Medulla oblongata (tissue), 1 donor: ENCODE measurements at regions not wholly inside any gene's neighbourhood (a gene's known extent, or its start where the extent isn't known, plus 50 kb on each side); places are given as distances from the start of the nearest gene placed in this dataset.
"Not testable (repeated sequence)": the region's sequence is repeated elsewhere in the genome, so short reads cannot be mapped to it uniquely, and the experiment has no call there.

Source experiments
- DNase-seq: peaks from one replicate; pipeline ENCODE4 v3.0.0-alpha.2; 2015; ENCODE audit errors: extremely low spot score

GRCh38 chr18:10085416-10085815 lies 171.6 kb downstream of the VAPA start:
- no peak for DNase-seq

GRCh38 chr18:10085876-10086275 lies 172.1 kb downstream of the VAPA start:
- DNase-seq: no peak

- no peak for DNase-seq
Measured at GRCh38 chr18:10086458-10087210, 172.8 kb downstream of the VAPA start.

DNA sequence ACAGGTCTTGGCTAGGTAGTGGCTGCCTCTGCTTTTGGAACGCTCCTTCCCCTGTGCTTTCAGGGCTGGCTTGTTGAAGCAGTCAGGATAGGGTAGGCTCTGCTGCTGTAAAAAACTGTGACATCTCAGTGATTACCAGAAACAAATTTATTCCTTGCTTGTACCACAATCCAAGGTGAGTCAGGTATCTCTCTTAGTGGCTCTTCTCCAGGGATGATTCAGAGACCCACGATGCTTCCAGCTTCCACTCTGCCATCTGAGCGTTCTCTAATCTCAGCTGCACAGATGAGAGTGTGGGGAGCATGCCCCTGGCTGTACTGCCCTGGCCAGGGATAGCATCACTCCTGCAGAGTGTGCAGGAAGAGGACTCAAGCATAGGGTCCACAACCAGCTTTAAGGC lies 174.9 kb downstream of the VAPA start:
- no peak for DNase-seq

GRCh38 chr18:10089881-10090280 lies 176.1 kb downstream of the VAPA start:
- DNase-seq: no peak

DNA sequence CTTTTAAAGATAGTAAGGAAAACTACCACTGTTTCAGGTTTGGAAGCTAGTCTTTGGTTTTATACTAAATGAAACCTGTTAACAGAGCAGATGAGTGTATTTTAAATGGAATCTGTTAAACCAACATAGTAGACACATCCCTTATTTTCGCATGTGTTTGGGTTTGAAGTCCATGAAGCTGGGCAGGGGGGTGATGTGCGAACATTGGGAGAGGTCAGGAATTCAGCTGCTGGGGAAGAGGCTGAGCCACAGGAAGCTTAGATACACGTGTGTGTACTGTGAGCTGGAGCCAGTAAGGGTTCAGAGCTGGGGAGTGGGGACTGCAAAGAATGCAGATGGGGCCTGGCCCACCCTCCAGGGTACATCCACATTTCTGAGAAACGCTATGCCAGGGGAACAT lies 176.9 kb downstream of the VAPA start:
- DNase-seq: no peak

- no peak for DNase-seq
Measured at GRCh38 chr18:10093445-10093844, 179.6 kb downstream of the VAPA start.

DNA sequence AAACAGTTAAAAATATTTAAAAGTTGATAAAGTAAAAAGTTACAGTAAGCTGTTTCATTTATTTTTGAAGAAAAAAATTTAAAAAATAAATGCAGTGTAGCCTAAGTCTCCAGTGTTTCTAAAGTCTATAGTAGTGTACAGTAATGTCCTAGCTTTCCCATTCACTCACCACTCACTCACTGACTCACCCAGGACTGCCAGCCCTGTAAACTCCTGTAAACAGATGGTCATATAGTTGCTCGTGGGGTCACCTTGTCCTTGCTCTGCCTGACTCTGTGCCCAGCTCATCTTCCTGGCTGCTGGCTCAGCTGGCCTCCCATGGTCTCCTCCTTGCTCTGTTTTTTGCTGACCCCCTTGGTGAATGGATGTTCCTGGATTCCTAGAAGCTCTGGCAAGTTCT lies 180.3 kb downstream of the VAPA start:
- no peak for DNase-seq

DNA sequence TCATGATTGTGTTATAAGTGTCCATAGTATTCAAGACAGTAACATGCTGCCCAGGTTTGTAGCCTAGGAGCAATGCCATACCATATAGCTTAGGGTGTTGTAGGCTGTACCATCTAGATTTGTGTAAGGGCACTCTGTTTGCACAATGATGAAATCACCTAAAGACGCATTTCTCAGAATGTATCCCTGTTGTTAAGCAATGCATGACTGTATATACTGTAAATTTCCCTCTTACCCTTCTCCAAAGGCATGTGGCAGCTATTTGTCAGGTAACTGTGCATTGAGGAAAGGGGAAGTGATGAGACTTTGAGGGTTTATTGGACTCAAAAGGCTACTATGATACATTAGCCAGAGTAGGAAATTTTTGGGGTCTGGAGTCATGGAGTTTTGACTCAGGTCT lies 180.8 kb downstream of the VAPA start:
- no peak for DNase-seq

DNA sequence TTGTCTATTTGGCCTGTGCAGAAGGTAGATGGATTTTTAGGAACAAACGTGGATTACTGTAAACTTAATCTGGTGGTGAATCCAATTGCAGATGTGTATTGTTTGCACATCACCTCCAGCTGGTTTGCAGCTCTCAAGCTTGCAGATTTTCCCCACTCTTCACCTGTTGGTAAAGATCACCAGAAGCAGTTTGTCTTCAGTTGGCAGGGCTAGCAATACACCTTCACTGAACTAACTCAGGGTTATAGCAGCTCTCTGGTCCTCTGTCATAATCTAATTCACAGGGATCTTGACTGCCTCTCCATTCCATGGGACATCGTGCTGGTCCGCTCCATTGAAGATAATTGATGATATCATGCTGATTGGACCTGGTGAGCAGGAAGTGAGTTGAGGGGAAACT lies 181.5 kb downstream of the VAPA start:
- DNase-seq: no peak

GRCh38 chr18:10099539-10100140 lies 185.8 kb downstream of the VAPA start:
- DNase-seq: no peak

DNA sequence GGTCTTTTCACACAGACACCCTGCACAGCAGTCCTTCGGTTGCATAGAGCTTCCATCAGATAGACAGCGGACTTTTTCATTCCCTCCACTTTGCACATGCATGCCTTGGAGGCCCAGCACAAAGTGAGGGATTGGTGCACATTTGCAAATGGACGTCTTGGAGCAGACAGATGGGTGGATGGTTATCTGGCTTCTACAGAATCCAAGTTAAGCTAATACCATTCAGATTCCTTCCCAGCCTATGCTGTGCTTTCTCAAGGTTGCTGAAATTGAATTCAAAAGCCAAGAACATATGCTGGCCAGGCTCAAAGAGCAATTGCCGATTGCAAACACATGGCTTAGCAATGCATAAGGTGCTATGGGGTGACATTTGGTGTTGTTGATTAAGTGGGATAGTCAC lies 186.4 kb downstream of the VAPA start:
- DNase-seq: no peak

DNA sequence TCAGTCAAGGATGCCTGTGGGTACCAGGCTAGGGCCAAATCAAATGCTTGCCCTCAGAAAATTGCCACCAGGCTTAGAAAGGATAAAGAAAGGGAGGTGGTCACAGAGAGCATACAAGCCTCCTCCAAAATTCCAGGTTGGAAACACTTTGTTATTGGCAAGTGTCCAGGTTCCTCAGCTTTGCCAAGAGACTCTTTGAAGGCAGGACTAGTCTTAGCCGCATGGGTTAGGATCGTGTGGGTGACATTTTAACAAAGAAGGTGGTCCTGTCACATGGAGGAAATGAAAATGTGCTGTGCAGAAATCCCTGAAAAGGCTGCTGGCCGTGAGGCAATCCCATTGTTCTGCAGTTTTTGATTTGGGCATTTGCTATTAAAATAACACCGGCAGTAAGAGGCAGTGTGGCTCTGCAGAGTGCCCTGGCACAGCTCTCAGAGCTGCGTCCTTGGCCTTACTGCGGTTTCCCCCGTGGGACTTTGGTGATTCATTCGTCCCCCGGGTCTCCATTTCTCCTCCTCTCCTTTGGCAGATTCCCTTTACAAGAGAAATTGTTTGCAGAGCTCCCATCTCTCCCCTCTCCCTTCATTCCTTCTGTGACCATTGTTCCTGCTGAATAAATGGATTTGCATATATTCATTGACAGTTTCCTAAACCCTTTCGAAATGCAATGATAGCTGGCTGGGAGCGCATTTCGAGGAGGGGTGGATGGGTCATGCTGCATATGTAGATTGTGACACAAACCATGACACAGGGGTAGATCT lies 187.3 kb downstream of the VAPA start:
- no peak for DNase-seq

DNA sequence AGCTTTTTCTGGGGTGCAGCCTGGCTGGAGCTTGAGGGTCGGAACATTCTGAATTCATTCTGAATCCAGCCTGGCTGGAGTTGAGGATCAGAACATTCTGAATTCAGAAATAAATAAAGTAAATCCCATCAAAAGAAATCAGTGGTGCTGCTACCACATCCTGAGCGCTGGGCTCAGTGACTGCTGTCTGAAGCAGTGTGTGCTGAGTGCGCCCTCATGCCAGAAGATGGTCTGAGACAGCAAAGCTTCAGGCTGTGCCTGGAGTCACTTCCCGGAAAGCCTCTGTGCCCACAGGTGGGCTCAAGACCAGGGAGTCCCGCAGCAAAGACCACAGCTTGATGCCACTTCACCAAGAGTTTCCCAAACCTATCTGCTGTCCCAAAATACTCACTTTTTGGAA lies 187.9 kb downstream of the VAPA start:
- DNase-seq: no peak

DNA sequence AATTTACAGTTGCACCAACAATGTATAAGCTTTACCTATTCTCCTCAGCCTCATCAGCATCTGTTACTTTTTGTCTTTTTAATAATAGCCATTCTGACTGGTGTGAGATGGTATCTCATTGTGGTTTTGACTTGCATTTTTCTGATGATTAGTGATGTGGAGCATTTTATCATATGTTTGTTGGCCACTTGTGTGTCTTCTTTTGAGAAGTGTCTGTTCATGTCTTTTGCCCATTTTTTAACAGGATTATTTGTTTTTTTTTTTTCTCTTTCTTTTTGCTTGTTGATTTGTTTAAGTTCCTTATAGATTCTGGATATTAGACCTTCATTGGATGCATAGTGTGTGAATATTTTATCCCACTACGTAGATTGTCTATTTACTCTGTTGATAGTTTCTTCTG lies 191.3 kb downstream of the VAPA start:
- DNase-seq: not testable (repeated sequence)

- DNase-seq: no peak
Measured at GRCh38 chr18:10111191-10111590, 197.4 kb downstream of the VAPA start.

DNA sequence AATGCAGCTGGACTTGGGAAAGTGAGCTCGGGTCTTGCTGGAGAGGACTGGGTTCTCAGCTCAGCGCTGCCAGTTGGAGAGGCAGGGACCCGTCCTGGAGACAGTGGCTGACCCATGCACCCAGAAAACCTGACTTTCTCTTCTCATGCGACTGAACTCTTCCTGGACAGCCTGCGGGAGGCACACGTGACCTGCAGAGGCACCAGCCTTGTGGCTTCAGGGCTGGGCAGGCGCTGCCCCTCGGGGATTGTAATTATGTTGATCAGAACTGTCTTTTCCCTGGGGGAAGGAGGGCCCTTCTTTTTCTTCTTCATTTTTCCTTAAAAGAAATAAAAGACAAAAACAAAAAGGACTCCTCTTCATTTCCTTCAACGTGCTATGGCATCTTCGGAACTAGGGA lies 198.1 kb downstream of the VAPA start:
- DNase-seq: no peak

GRCh38 chr18:10113121-10114022 lies 199.6 kb downstream of the VAPA start:
- DNase-seq: no peak

DNA sequence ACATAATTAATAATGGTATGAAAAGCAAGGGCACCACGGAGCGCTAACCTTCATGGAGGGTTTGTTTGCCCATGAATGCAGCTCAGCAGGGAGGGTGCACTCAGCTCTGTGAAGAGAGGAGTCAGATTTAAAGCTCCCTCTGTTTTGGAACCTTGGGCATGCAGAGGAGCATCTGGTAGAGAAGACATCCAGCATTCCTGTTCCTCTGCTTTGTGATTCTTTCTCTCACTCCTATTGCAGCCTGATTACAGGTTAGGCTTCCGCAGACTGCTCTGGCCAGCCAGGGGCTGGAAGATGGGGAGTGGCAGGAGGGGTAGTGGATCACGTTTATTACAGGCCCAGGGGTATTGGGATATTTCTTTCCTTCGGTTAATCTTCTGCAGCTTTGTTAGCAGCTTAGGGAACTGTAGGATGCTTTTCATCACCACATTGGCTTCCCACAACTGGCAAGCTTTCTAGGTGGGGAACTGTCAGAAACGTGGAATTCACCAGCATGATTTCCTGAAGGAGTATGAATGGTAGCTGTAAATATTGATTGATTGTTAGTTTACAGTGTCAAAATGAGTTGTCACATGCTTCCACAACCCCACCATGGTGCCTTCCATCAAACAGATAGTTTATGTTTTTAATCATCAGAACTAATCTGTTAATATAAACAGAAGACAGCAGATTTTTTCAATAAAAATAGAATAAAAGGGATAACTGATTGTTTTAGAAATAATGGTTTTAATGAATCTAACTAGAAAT lies 201.1 kb downstream of the VAPA start:
- DNase-seq: no peak

DNA sequence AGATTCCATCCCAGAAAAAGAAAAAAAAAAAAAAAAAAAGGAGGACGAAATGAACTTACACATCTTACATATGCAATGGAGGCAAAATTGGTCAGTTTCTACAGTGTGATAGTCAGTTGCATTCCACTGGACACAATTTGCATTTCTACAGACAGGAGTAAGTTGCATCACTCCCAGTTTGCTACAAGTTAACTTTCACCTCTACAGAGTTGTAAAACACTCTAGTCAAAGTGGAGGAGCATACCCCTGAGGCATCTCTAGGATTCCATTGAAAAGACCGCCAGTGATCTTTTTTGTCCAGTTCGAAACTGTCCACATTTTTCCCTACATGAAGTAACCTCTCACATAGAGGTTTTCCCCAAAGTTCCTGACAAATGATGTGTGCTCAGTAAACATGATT lies 202.8 kb downstream of the VAPA start:
- no peak for DNase-seq

DNA sequence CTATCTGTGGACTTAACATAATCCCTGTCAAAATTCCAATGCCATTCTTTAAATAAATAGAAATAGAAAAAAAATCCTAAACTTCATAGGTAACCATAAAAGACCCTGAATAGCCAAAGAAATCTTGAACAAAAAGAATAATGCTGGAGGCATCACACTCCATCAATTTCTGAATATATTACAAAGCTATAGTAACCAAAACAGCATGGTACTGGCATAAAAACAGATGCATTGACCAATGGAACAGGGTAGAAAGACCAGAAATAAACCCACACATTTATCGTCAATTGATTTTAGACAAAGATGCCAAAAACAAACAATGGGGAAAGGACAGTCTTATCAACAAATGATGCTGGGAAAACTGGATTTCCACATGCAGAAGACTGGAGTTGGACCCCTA lies 205.7 kb downstream of the VAPA start:
- no peak for DNase-seq
